Fibroblast of pulmonary artery (primary cell): ENCODE measurements at regions not wholly inside any gene's neighbourhood (a gene's known extent, or its start where the extent isn't known, plus 50 kb on each side); places are given as distances from the start of the nearest gene placed in this dataset.

Experiments used
- DNase-seq: peaks from one replicate; pipeline ENCODE4 v3.0.0-alpha.2; 2010; ENCODE audit warnings: low read depth
- H3K4me3 ChIP-seq: replicated peaks from 2 replicates; pipeline ENCODE4 v1.5.1; 2011; ENCODE audit warnings: low read depth, mild to moderate bottlenecking, control low read depth, low read length, moderate library complexity
- CTCF ChIP-seq: IDR thresholded peaks from 2 replicates; pipeline ENCODE4 v1.5.1; 2011; ENCODE audit warnings: mild to moderate bottlenecking, control low read depth, low read length, inconsistent platforms; ENCODE audit errors: missing control alignments

DNA sequence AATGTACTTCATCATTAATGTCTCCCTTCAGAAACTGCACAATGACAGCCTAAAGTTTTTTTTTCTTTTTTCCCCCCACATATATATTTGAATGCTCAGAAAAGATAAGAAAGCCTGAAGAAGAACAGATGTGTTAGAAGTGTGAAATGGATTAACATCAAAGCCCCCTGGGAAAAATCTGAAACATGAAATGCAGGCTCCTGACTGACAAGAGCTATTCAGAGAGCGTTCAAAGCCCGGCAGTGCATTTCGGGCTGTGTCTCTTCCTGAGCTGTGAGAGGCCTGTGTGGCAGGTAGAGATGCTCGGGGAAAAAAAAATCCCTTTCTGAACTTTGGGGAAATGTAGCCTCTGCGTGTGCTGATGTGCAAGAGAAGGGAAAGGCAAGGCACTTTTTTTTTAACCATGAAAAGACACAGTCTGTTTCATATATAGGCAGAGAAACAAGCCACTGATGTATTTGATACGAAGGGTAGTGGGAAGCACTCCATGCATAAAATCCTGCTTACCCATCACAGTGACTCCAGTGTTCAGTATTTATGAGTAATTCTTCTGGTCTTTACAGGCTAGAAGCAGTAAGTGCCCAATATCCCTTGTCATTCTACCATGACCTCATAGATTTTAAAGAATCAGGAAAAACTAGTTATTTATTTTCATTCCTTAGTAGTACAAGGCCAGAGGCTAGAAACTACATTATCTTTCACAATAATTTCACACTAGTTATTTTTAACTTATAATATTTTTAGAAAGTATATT lies 1574.2 kb upstream of the PIK3C3 start:
- DNase-seq = no peak
- no peak overlapping the region for H3K4me3 ChIP-seq
- no peak for TF ChIP-seq CTCF

DNA sequence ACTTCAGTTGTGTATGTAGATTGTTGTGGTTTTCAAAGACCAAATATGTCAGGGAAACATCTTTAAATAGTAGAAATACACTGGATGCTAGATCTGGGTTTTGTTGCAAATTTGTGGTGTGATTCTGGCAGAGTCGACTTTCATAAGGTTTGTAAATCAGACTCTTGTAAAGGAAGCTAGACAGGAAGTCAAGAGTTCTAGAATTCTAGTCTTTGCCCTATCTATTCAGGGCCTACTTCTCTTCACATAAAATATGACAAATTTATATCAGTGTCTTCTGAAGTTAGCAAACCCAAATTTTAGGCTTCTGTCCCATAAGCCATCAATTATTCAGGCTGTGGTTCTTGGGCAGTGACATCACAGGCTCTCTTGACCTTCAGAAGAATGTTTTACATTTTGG lies 1579.2 kb upstream of the PIK3C3 start:
- TF ChIP-seq CTCF = no peak
- DNase-seq = no peak
- H3K4me3 ChIP-seq = no peak overlapping the region

DNA sequence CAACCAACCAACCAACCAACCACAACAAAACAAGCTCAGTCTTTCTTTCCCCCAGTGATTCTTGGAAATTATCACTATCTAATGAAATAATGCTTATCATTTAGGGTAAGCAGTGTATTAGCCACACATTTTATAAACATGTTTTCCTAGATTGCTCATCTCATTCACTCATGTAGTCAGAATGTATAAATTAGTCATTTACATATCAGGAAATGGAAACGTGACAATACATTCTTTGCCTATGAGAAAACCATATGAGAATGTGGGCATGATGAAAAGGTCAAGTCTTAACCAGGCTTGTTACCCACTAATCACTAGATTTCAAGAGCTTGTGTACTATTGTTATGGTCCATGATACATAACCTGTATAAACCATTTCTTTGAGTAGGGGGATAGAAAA lies 1583.4 kb upstream of the PIK3C3 start:
- peak; percentile 45 for DNase-seq
- no peak for TF ChIP-seq CTCF
- H3K4me3 ChIP-seq = no peak overlapping the region

DNA sequence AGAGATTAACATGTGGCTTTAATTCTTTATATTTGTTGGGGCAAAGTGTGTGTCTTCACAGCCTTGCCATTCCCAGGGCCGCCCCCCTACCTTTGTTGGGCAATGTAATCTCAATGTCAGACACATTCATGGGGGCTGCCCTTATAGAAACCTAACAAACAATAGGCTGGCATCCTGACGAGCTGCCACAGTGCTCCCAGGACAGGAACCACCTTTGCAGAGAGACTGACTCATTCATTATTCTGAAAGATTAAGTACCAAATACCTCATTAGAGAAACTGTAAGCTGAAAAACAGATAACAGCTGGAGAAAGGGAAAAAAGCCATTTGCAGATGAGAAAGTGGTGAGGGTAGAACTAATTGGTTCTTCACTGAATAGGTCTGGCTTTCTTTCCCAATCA lies 1587.5 kb upstream of the PIK3C3 start:
- TF ChIP-seq CTCF = no peak
- no peak for DNase-seq
- no peak overlapping the region for H3K4me3 ChIP-seq

DNA sequence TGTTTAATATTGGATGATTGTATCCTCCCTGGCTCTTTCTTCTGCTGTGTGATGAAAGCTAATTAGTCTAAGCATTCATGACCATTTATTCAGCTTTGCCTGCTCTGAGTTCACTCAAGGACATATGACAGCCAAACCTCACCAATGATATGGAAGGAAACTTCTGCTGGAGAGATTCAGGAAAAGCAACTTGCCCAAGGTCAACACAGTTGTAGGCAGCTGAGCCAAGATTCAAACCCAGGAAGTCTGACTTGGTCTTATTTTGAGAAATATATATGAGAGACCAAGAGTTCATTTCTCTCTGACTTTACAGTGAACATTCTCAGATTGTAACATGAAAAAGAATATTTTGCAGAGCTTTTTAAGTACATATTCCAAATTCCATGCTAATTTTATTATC lies 1588.5 kb upstream of the PIK3C3 start:
- no peak for TF ChIP-seq CTCF
- H3K4me3 ChIP-seq = no peak overlapping the region
- DNase-seq = no peak

DNA sequence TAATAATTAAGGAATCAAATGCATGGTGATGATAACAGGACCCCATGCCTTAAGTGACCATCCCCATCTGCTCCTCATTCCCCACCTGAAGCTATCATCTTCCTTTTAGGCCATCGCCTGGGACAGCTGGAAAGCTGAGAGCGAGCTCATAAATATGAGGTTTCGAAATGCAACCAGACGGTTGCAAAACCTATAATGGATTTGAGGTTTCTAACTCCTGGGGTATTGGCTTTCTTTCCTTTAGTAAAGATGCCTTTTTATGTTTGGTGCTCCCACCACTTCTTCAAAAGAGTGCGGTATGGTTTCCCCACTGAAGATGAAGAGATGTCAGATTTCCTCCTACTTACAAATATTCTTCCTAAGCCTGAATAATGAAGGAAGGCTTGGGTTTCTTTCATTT lies 1589.5 kb upstream of the PIK3C3 start:
- no peak overlapping the region for H3K4me3 ChIP-seq
- no peak for DNase-seq
- no peak for TF ChIP-seq CTCF

DNA sequence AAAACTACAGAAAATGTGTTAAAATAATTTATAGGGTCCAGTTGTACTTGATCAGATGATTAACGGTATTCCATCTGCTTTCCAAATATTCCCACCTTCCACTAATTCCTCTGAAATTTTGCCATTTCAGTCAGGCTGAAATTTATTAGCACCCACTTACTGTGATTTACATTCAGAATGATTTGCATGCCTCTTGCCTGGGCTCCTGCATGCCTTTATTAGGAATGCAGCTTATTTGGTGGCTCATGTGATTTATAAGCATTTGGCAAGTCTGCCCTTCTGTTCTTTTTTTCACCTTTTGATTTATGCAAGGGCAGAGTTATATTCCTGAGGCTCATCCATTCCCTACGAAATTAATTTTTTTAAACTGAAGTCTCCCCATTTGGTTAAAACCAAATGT lies 1594.5 kb upstream of the PIK3C3 start:
- H3K4me3 ChIP-seq = no peak overlapping the region
- no peak for TF ChIP-seq CTCF
- no peak for DNase-seq
